Erythroblast (primary cell): ENCODE measurements at regions not wholly inside any gene's neighbourhood (a gene's known extent, or its start where the extent isn't known, plus 50 kb on each side); places are given as distances from the start of the nearest gene placed in this dataset.

Source experiments
- GATA1 ChIP-seq: IDR thresholded peaks from 2 replicates; pipeline ENCODE4 v1.6.1; 2011; ENCODE audit warnings: low read depth, mild to moderate bottlenecking, control low read depth, low read length, moderate library complexity
- POLR2A ChIP-seq: IDR thresholded peaks from 2 replicates; pipeline ENCODE4 v1.6.1; 2011; ENCODE audit warnings: mild to moderate bottlenecking, low read length

DNA sequence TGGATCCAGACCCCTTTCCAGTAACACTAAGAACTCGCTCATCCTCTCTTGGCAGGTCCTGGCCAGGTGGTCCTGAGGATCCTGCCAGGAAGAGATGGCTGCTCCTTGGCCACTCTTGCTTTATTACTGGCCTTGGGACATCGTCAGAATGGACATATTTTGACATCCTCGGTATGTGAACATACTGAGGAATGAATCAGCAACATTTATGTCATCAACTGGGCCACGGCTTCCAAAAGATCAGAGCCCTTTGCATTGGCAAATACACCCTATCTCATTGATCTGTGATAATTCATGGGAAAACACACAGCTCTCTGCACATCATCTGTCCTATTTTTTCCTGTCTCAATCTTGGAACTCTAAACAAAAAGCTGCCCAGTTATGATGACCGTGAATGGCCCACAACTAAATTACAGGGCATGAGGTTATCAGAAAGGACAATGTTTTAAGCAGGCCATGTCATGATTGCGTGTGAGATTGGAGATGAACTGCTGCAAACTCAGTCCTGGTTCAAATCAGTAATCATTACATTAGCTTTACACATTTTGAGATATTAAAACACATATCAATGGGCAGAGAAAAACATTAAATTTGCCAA lies 1325.8 kb downstream of the AACS start:
- no peak for TF ChIP-seq POLR2A
- TF ChIP-seq GATA1 = no peak
